C4-2B (cell line): ENCODE measurements at regions not wholly inside any gene's neighbourhood (a gene's known extent, or its start where the extent isn't known, plus 50 kb on each side); places are given as distances from the start of the nearest gene placed in this dataset.

Experiments
- H3K27ac ChIP-seq: fragments of 450-650 bp; 2 replicates; pipeline ENCODE4 v1.5.1; 2017
- CTCF ChIP-seq: fragments of 450-650 bp; conservative IDR thresholded peaks from 2 replicates; pipeline ENCODE4 v1.5.1; 2017; ENCODE audit warnings: mild to moderate bottlenecking
- ZFX ChIP-seq: fragments of 450-650 bp; IDR thresholded peaks from 2 replicates; pipeline ENCODE4 v1.6.1; 2017

DNA sequence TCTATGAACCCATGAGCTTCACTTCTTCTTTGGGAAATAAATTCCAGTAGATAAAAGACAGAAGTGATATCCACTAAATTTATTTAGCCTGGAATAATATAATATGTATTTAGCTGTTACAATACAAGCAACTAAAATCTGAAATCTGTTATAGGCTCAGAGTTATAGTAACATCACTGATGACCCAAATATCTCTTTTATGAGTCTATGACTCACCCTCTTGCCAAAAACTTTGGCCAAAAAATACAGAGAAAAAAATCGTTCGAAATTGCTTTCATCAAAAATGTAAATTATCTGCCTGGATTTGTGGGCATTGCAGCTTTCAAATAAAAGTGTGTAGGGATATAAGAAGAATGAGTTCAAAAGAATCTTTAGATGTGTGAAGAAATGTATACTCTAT is 89.4 kb upstream of the DKK2 start:
- no peak for TF ChIP-seq ZFX
- TF ChIP-seq CTCF, result no peak

DNA sequence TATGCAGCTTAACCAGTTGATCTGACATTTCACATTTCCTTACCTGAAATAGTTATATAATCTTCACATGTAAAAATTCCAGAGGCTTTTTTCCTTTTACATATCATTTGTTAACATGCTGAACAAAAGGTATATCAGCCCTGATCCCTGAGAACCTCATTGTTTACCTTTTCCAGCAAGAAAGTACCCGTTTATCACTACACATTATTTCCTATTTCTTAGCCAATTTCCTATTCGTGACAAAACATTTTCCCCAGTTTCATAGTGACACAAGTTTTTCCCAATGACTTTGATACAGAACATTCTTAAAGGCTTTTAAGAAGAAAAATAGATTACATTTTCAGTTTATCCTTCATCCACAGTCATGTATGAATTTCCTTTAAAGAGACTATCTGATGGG is 86.6 kb upstream of the DKK2 start:
- TF ChIP-seq ZFX (no peak), CTCF (no peak)
- H3K27ac ChIP-seq, result no peak overlapping the region

More for the DNA sequence above, 89.4 kb upstream of the DKK2 start:
- H3K27ac ChIP-seq, result no peak overlapping the region

DNA sequence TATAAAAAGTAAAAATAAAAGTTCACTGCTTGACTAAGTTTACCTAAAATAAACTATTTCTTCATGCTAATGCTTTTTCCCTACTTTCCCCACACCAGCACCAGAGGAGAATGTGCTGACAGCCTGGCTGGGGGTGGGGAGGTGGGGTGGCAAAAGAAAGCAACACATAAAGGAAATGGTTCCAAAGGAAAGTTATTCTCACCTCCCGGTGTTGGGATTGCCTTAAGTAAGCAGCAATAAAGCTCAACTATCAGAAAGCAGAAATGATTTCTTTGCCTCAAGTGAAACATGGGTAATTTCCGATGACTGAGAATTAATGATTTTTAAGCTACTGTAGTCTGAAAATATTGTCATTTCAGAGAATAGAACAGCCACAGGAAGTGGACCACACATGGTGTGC is 84.5 kb upstream of the DKK2 start:
- H3K27ac ChIP-seq, result no peak overlapping the region
- TF ChIP-seq CTCF, result no peak
- no peak for TF ChIP-seq ZFX

DNA sequence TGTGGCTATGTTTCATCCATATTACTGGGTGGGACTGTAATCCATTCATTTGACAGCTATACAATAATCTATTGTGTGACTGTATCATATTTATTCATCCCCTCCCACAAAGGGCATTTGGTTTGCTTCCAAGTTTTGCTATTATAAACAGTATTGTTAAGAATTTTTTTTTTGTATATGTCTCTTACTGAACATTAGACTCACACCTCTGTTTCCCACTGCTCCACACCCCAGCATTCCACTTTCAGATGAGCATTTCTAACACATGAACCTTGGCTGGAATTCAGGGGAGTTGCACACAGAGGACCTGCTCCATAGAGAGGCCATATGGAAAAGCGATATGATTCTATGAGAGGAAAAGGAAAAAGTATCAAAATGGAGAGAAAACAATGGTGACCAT is 81.6 kb upstream of the DKK2 start:
- H3K27ac ChIP-seq, result no peak overlapping the region
- TF ChIP-seq CTCF (no peak), ZFX (no peak)

DNA sequence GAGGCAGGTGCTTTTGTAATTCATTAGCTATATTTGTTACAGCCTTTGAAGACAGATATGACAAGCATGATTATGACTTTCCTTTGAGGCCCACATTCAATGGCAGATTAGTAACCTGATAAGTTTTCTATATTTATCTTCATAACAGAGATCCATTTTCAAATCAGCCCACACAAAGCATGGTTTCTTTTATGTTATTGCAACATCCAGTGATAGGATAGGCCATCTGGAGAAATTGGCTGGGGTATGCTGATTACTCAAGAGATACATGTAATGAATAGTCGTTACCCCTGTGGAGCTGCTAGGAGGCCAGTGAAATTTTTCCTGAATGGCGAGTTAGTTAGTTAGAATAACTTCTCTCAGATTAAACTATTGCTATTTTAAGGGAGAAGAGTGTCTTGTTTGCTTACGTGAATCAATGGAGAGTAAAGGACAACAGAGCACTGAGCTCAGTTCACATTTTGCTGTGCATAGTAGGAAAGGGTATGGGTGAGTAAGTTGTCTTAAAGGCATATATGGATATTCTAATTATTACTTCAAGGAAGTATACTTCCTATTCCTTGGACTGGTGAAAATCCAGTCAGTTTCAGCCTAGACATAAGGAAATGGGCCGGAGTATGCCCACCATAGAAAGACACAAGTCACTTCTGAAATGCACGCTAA is 79.2 kb upstream of the DKK2 start:
- H3K27ac ChIP-seq, result no peak overlapping the region
- TF ChIP-seq ZFX (no peak), CTCF (no peak)

GRCh38 chr4:107114059-107114458 is 77.9 kb upstream of the DKK2 start:
- no peak for TF ChIP-seq ZFX
- TF ChIP-seq CTCF, result no peak
- no peak overlapping the region for H3K27ac ChIP-seq

DNA sequence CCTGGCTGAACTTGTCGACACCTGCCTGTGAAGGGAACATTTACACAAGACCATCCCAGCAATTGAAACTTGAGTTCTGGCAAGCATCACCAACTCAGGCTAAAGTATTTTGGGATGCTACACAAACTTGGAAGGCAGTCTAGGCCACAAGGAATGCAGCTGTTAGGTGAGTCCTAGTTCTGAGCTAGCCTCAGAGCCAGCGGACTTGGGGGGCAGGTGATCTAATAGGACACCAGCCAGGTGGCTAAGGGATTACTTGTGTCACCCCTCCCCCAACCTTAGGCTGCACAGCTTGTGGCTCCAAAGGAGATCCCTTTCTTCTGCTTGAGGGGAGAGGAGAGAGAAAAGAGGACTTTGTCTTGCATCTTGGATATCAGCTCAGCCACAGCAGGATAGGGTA is 62.3 kb upstream of the DKK2 start:
- H3K27ac ChIP-seq, result no peak overlapping the region
- TF ChIP-seq CTCF (no peak), ZFX (no peak)
